Ishikawa (cell line): ENCODE measurements at regions not wholly inside any gene's neighbourhood (a gene's known extent, or its start where the extent isn't known, plus 50 kb on each side); places are given as distances from the start of the nearest gene placed in this dataset.

Experiments used
- CEBPB ChIP-seq: IDR thresholded peaks from 2 replicates; pipeline ENCODE4 v1.6.1; 2012
- CREB1 ChIP-seq: IDR thresholded peaks from 2 replicates; pipeline ENCODE4 v1.6.1; 2012; ENCODE audit warnings: low read depth
- EGR1 ChIP-seq: IDR thresholded peaks from 2 replicates; pipeline ENCODE4 v1.6.1; 2012
- EP300 ChIP-seq: IDR thresholded peaks from 2 replicates; pipeline ENCODE4 v1.6.1; 2012; ENCODE audit warnings: borderline replicate concordance
- FOXM1 ChIP-seq: IDR thresholded peaks from 2 replicates; pipeline ENCODE4 v1.6.1; 2012; ENCODE audit warnings: low read depth, borderline replicate concordance
- MAX ChIP-seq: IDR thresholded peaks from 2 replicates; pipeline ENCODE4 v1.6.1; 2012
- NFIC ChIP-seq: IDR thresholded peaks from 2 replicates; pipeline ENCODE4 v1.6.1; 2012
- RAD21 ChIP-seq: IDR thresholded peaks from 2 replicates; pipeline ENCODE4 v1.6.1; 2012; ENCODE audit warnings: low read depth
- REST ChIP-seq: IDR thresholded peaks from 2 replicates; pipeline ENCODE4 v1.6.1; 2012; ENCODE audit warnings: low read depth, mild to moderate bottlenecking
- TAF1 ChIP-seq: IDR thresholded peaks from 2 replicates; pipeline ENCODE4 v1.6.1; 2012; ENCODE audit warnings: low read depth, mild to moderate bottlenecking
- TCF12 ChIP-seq: IDR thresholded peaks from 2 replicates; pipeline ENCODE4 v1.6.1; 2012; ENCODE audit warnings: low read depth
- TEAD4 ChIP-seq: IDR thresholded peaks from 2 replicates; pipeline ENCODE4 v1.6.1; 2012
- USF1 ChIP-seq: IDR thresholded peaks from 2 replicates; pipeline ENCODE4 v1.6.1; 2012
- YY1 ChIP-seq: IDR thresholded peaks from 2 replicates; pipeline ENCODE4 v1.6.1; 2012; ENCODE audit warnings: low read depth
- ZBTB7A ChIP-seq: IDR thresholded peaks from 2 replicates; pipeline ENCODE4 v1.6.1; 2012; ENCODE audit warnings: low read depth

GRCh38 chr6:1257778-1258177, 54.1 kb upstream of the FOXQ1 start:
- no peak for TF ChIP-seq ZBTB7A
- no peak for TF ChIP-seq EP300
- no peak for TF ChIP-seq YY1
- no peak for TF ChIP-seq TAF1
- TF ChIP-seq FOXM1: no peak

- TF ChIP-seq TEAD4: no peak
- TF ChIP-seq CEBPB: no peak
- TF ChIP-seq TCF12: no peak
- no peak for TF ChIP-seq ZBTB7A
- no peak for TF ChIP-seq YY1
- TF ChIP-seq NFIC: no peak
- no peak for TF ChIP-seq USF1
- TF ChIP-seq EGR1: no peak
- no peak for TF ChIP-seq CREB1
- no peak for TF ChIP-seq EP300
These were observed 55.4 kb upstream of the FOXQ1 start for GRCh38 chr6:1256435-1257008.

- TF ChIP-seq EGR1: no peak
- TF ChIP-seq REST: no peak
- no peak for TF ChIP-seq TAF1
- TF ChIP-seq YY1: no peak
- no peak for TF ChIP-seq CEBPB
- no peak for TF ChIP-seq TCF12
- TF ChIP-seq NFIC: no peak
- TF ChIP-seq USF1: no peak
- no peak for TF ChIP-seq TEAD4
- no peak for TF ChIP-seq CREB1
- TF ChIP-seq RAD21: no peak
- no peak for TF ChIP-seq FOXM1
- no peak for TF ChIP-seq MAX
- no peak for TF ChIP-seq ZBTB7A
- no peak for TF ChIP-seq EP300
These were observed 56.1 kb upstream of the FOXQ1 start for GRCh38 chr6:1255636-1256365.

- TF ChIP-seq TEAD4: no peak
- TF ChIP-seq YY1: no peak
- no peak for TF ChIP-seq CEBPB
- TF ChIP-seq CREB1: no peak
- TF ChIP-seq REST: no peak
- TF ChIP-seq RAD21: no peak
- TF ChIP-seq TAF1: no peak
- no peak for TF ChIP-seq NFIC
- no peak for TF ChIP-seq TCF12
- TF ChIP-seq EGR1: no peak
- TF ChIP-seq MAX: no peak
- no peak for TF ChIP-seq USF1
- no peak for TF ChIP-seq EP300
- TF ChIP-seq FOXM1: no peak
- TF ChIP-seq ZBTB7A: no peak
These were observed 57.6 kb upstream of the FOXQ1 start for GRCh38 chr6:1254326-1254725.

- TF ChIP-seq FOXM1 (no peak), TAF1 (no peak), RAD21 (no peak), TEAD4 (no peak), MAX (no peak), YY1 (no peak), TCF12 (no peak), EGR1 (no peak), EP300 (no peak), REST (no peak), CEBPB (no peak), ZBTB7A (no peak), USF1 (no peak), CREB1 (no peak), NFIC (no peak)
These were observed 58.1 kb upstream of the FOXQ1 start for GRCh38 chr6:1253816-1254215.
